A549 (cell line): ENCODE measurements at regions not wholly inside any gene's neighbourhood (a gene's known extent, or its start where the extent isn't known, plus 50 kb on each side); places are given as distances from the start of the nearest gene placed in this dataset.

Experiments
- CBX2 ChIP-seq: fragments of 200-600 bp; sonication (generic); IDR thresholded peaks from 2 replicates; pipeline ENCODE4 v1.6.1; 2016; ENCODE audit warnings: low read depth, mild to moderate bottlenecking, borderline replicate concordance
- CBX8 ChIP-seq: fragments of 200-600 bp; sonication (generic); IDR thresholded peaks from 2 replicates; pipeline ENCODE4 v1.6.1; 2016
- CHD2 ChIP-seq: fragments of 150-350 bp; IDR thresholded peaks from 2 replicates; pipeline ENCODE4 v1.6.1; 2014; ENCODE audit warnings: low read length; ENCODE audit not compliant: partially characterized antibody
- CTCF ChIP-seq: fragments of >200 bp; sonication (Bioruptor Twin); formaldehyde crosslinking; IDR thresholded peaks from 3 replicates; pipeline ENCODE4 v1.5.1; 2016
- EP300 ChIP-seq, 2 experiments: fragments of >200 bp; sonication (Bioruptor Twin); formaldehyde crosslinking; IDR thresholded peaks; 2 replicates in 1 of 2; 3 replicates in 1 of 2; pipeline ENCODE4 v1.6.1; 2016 to 2017
- KDM5A ChIP-seq: fragments of 200-600 bp; sonication (generic); IDR thresholded peaks from 2 replicates; pipeline ENCODE4 v1.6.1; 2016; ENCODE audit warnings: antibody characterized with exemption, mild to moderate bottlenecking
- MAX ChIP-seq: IDR thresholded peaks from 2 replicates; pipeline ENCODE4 v1.6.1; 2012
- NR3C1 ChIP-seq: fragments of >200 bp; sonication (Bioruptor Twin); formaldehyde crosslinking; IDR thresholded peaks from 3 replicates; pipeline ENCODE4 v1.6.1; 2017
- PBX3 ChIP-seq: IDR thresholded peaks from 2 replicates; pipeline ENCODE4 v1.6.1; 2012
- POLR2A ChIP-seq: IDR thresholded peaks from 2 replicates; pipeline ENCODE4 v1.6.1; 2012; ENCODE audit warnings: mild to moderate bottlenecking, low read length
- POLR2AphosphoS2 ChIP-seq: conservative IDR thresholded peaks from 2 replicates; pipeline ENCODE4 v1.6.1; 2012; ENCODE audit warnings: low read length, improper control_type of control experiment, inconsistent platforms
- RCOR1 ChIP-seq: fragments of 150-350 bp; IDR thresholded peaks from 2 replicates; pipeline ENCODE4 v1.6.1; 2014; ENCODE audit warnings: antibody characterized with exemption, low read length, low read depth
- REST ChIP-seq: fragments of 200-600 bp; sonication (generic); IDR thresholded peaks from 2 replicates; pipeline ENCODE4 v1.6.1; 2016; ENCODE audit warnings: antibody characterized with exemption, mild to moderate bottlenecking, moderate library complexity
- RFX5 ChIP-seq: fragments of 450-650 bp; IDR thresholded peaks from 2 replicates; pipeline ENCODE4 v1.7.1; 2014; ENCODE audit warnings: antibody characterized with exemption, mild to moderate bottlenecking, moderate library complexity

- TF ChIP-seq POLR2A (no peak), POLR2AphosphoS2 (no peak), CTCF (no peak), RCOR1 (no peak), RFX5 (no peak), CBX8 (no peak), PBX3 (no peak), CHD2 (no peak), KDM5A (no peak), CBX2 (no peak), NR3C1 (no peak), MAX (no peak), EP300 (IDR thresholded peaks at IDR 0.05) (no peak), REST (no peak)
These were observed 1289.6 kb downstream of the TBC1D22A start for GRCh38 chr22:48051796-48052620.
